ENCODE measurements at regions not wholly inside any gene's neighbourhood (a gene's known extent, or its start where the extent isn't known, plus 50 kb on each side); places are given as distances from the start of the nearest gene placed in this dataset.

DNA sequence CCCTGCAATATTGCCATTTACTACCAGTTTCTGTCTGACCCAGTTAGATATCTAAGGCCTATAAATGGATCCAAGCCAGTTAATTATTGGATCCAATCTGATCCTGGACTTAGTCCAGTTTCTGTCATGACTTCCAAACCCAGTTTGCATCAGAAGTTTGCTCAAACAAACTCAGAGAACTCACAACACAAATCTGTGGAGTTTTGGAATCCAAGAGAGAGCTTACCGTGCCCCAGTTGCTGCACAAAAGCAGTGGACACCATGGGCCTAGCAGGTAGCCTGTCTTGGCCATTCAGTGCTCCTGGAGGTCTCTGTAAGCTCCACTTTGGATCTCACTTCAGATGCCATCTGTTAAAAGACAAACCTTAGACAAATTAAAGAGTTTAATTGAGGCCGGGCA is 174.5 kb downstream of the AASDH start:
- H3K4me3 ChIP-seq (ENCODE audit: low read length), result no peak overlapping the region
- TF ChIP-seq, protein P1, sequence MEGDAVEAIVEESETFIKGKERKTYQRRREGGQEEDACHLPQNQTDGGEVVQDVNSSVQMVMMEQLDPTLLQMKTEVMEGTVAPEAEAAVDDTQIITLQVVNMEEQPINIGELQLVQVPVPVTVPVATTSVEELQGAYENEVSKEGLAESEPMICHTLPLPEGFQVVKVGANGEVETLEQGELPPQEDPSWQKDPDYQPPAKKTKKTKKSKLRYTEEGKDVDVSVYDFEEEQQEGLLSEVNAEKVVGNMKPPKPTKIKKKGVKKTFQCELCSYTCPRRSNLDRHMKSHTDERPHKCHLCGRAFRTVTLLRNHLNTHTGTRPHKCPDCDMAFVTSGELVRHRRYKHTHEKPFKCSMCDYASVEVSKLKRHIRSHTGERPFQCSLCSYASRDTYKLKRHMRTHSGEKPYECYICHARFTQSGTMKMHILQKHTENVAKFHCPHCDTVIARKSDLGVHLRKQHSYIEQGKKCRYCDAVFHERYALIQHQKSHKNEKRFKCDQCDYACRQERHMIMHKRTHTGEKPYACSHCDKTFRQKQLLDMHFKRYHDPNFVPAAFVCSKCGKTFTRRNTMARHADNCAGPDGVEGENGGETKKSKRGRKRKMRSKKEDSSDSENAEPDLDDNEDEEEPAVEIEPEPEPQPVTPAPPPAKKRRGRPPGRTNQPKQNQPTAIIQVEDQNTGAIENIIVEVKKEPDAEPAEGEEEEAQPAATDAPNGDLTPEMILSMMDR (conservative IDR thresholded peaks at IDR 0.05; ENCODE audit: low read length), result no peak
- no peak for DNase-seq (ENCODE audit: low read depth)

DNA sequence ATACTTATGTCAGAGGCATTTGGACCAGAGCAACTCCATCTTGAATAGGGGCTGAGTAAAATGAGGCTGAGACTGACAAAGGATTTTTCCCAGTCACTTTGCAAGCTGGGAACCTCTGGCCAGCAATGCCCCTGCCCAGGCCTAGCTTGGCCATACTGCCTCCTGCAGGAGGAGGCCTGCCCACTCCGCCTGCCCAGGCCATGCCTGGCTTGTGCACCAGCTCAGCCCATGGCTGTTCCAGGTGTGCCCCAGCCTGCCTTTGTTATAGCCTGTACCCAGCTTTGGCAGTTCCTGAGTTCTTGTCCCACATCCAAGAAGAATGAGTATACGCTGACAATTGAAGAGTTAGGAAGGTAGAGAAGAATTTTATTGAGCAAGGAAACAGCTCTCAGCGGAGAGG is 176.1 kb downstream of the AASDH start:
- DNase-seq (ENCODE audit: low read depth), result no peak
- no peak overlapping the region for H3K4me3 ChIP-seq (ENCODE audit: low read length)
- TF ChIP-seq, protein P1 (conservative IDR thresholded peaks at IDR 0.05; ENCODE audit: low read length), result no peak

DNA sequence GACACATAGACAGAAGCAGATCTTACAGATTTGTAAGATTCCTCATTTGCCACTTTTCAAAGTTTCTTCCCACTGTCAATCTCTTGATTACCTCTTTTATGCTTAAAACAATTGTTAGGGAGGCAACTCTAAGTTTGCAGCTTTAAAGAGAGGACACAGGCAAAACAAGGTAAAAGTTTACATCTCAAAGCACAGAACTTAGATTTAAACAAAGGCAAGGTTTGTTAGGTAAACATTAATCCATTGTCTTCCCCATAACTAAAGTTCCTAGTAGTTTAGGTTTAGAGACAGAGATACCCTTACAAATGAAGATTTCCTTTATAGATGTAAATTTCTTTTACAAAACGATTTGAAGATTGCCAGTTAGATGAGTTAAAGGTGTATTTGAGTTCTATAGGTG is 176.9 kb downstream of the AASDH start:
- H3K4me3 ChIP-seq (ENCODE audit: low read length), result no peak overlapping the region
- DNase-seq (ENCODE audit: low read depth), result no peak
- TF ChIP-seq, protein P1 (conservative IDR thresholded peaks at IDR 0.05; ENCODE audit: low read length), result no peak

- H3K4me3 ChIP-seq (ENCODE audit: low read length), result no peak overlapping the region
- no peak for DNase-seq (ENCODE audit: low read depth)
- TF ChIP-seq, protein P1 (conservative IDR thresholded peaks at IDR 0.05; ENCODE audit: low read length), result no peak
These were observed 177.5 kb downstream of the AASDH start for GRCh38 chr4:56209767-56210166.

- TF ChIP-seq, protein P1 (conservative IDR thresholded peaks at IDR 0.05; ENCODE audit: low read length), result no peak
- no peak overlapping the region for H3K4me3 ChIP-seq (ENCODE audit: low read length)
- DNase-seq (ENCODE audit: low read depth), result no peak
These were observed 179.2 kb downstream of the AASDH start for GRCh38 chr4:56208103-56208502.

GRCh38 chr4:56206258-56206657 is 181.0 kb downstream of the AASDH start:
- no peak overlapping the region for H3K4me3 ChIP-seq (ENCODE audit: low read length)
- TF ChIP-seq, protein P1 (conservative IDR thresholded peaks at IDR 0.05; ENCODE audit: low read length), result no peak
- DNase-seq (ENCODE audit: low read depth), result no peak

GRCh38 chr4:56200275-56200674 is 187.0 kb downstream of the AASDH start:
- TF ChIP-seq, protein P1 (conservative IDR thresholded peaks at IDR 0.05; ENCODE audit: low read length), result no peak
- DNase-seq (ENCODE audit: low read depth), result no peak
- H3K4me3 ChIP-seq (ENCODE audit: low read length), result no peak overlapping the region

Data from AG10803 (cell line).